SK-N-MC (cell line): ENCODE measurements at regions not wholly inside any gene's neighbourhood (a gene's known extent, or its start where the extent isn't known, plus 50 kb on each side); places are given as distances from the start of the nearest gene placed in this dataset.
"Not testable (repeated sequence)": the region's sequence is repeated elsewhere in the genome, so short reads cannot be mapped to it uniquely, and the experiment has no call there.

Source experiments
- DNase-seq: peaks from one replicate; pipeline ENCODE4 v3.0.0-alpha.2; 2011; ENCODE audit warnings: low read depth, low spot score
- H3K27ac ChIP-seq: fragments of 200-600 bp; sonication (generic); 2 replicates; pipeline ENCODE4 v1.5.1; 2016; ENCODE audit warnings: mixed run types
- H3K36me3 ChIP-seq: fragments of 200-600 bp; sonication (generic); 2 replicates; pipeline ENCODE4 v1.6.1; 2017; ENCODE audit warnings: antibody characterized with exemption, low read length, mixed read lengths; ENCODE audit not compliant: insufficient read depth
- H3K4me3 ChIP-seq: fragments of 200-600 bp; sonication (generic); 2 replicates; pipeline ENCODE4 v1.5.1; 2016
- H3K9ac ChIP-seq: fragments of 200-600 bp; sonication (generic); 2 replicates; pipeline ENCODE4 v1.8.0; 2017; ENCODE audit warnings: mixed run types, mixed read lengths; ENCODE audit not compliant: insufficient read length
- H3K9me3 ChIP-seq: fragments of 200-600 bp; sonication (generic); 2 replicates; pipeline ENCODE4 v1.6.1; 2017; ENCODE audit warnings: low read depth, mild to moderate bottlenecking, antibody characterized with exemption, low read length, moderate library complexity, mixed read lengths
- EZH2 ChIP-seq: fragments of 200-600 bp; sonication (generic); IDR thresholded peaks from one replicate; pipeline ENCODE4 v1.6.1; 2017; ENCODE audit warnings: antibody characterized with exemption
- FOXP2 ChIP-seq: optimal IDR thresholded peaks from 2 replicates; pipeline ENCODE3; 2011; ENCODE audit warnings: mild to moderate bottlenecking, moderate library complexity; ENCODE audit not compliant: insufficient read depth; ENCODE audit errors: extremely low read length, control extremely low read depth
- POLR2AphosphoS5 ChIP-seq: IDR thresholded peaks from 2 replicates; pipeline ENCODE4 v1.6.1; 2012; ENCODE audit warnings: mild to moderate bottlenecking, low read depth, low read length, borderline replicate concordance

- Histone ChIP-seq H3K9me3 (no peaks in the 10 kb centered on the region), H3K36me3 (no peaks in the 10 kb centered on the region), H3K27ac (no peak overlapping the region), H3K9ac (no peak overlapping the region), H3K4me3 (no peak overlapping the region)
- TF ChIP-seq POLR2AphosphoS5 (no peak), FOXP2 (no peak), EZH2 (no peak)
- no peak for DNase-seq
Observed at GRCh38 chr7:152931633-152932032, 172.1 kb downstream of the ACTR3B start.

GRCh38 chr7:152937282-152937681, 177.7 kb downstream of the ACTR3B start:
- Histone ChIP-seq H3K36me3 (no peaks in the 10 kb centered on the region), H3K9me3 (no peaks in the 10 kb centered on the region), H3K27ac (no peak overlapping the region), H3K9ac (no peak overlapping the region), H3K4me3 (no peak overlapping the region)
- TF ChIP-seq FOXP2 (no peak), EZH2 (no peak), POLR2AphosphoS5 (no peak)
- no peak for DNase-seq

GRCh38 chr7:152946616-152947015, 187.1 kb downstream of the ACTR3B start:
- H3K27ac ChIP-seq, H3K4me3 ChIP-seq, DNase-seq, H3K9ac ChIP-seq, H3K36me3 ChIP-seq, H3K9me3 ChIP-seq: not testable (repeated sequence)

DNA sequence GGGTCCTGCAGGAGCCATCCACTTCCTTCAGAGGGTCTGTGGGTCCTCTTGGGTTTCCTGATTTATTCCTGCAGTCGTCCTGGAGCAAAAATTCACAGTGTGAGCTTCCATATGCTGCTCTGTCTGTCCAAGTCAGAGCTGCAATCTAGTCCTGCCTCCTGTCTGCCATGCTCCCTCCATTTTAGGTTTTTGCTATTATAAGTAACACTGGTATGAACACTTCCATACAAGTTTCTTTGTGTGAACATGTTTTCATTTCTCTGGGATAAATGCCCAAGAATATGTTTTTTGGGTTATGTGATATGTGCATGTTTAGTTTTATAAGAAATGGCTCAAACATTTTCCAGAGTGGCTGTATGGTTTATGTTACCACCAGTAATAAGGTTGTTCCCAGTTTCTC, 188.1 kb downstream of the ACTR3B start:
- no peak for DNase-seq
- no peaks in the 10 kb centered on the region for H3K9me3 ChIP-seq
- TF ChIP-seq EZH2 (no peak), POLR2AphosphoS5 (no peak), FOXP2 (no peak)

DNA sequence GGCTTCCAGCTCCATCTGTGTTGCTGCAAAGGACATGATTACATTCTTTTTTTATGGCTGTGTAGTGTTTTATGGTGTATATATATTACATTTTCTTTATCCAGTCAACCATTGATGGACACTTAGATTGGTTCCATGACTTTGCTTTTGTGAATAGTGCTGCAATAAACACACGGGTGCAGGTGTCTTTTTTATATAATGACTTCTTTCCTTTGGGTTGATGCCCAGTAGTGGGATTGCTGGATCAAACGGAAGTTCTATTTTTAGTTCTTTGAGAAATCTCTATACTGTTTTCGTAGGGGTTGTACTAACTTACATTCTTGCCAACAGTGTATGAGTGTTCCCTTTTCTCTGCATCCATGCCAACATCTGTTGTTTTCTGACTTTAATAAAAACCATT, 189.7 kb downstream of the ACTR3B start:
- Histone ChIP-seq H3K9ac (no peak overlapping the region), H3K9me3 (no peaks in the 10 kb centered on the region), H3K36me3 (no peaks in the 10 kb centered on the region), H3K4me3 (no peak overlapping the region), H3K27ac (no peak overlapping the region)
- no peak for TF ChIP-seq POLR2AphosphoS5
- no peak for TF ChIP-seq EZH2
- TF ChIP-seq FOXP2, result no peak
- DNase-seq, result no peak

More for the DNA sequence above, 188.1 kb downstream of the ACTR3B start:
- Histone ChIP-seq H3K27ac (no peak overlapping the region), H3K36me3 (no peaks in the 10 kb centered on the region), H3K9ac (no peak overlapping the region), H3K4me3 (no peak overlapping the region)

GRCh38 chr7:152949790-152950189, 190.2 kb downstream of the ACTR3B start:
- no peak for DNase-seq
- Histone ChIP-seq H3K9ac (no peak overlapping the region), H3K36me3 (no peaks in the 10 kb centered on the region), H3K4me3 (no peak overlapping the region), H3K27ac (no peak overlapping the region), H3K9me3 (no peaks in the 10 kb centered on the region)
- TF ChIP-seq EZH2 (no peak), FOXP2 (no peak), POLR2AphosphoS5 (no peak)

GRCh38 chr7:152956006-152956405, 196.5 kb downstream of the ACTR3B start:
- H3K9me3 ChIP-seq, result no peaks in the 10 kb centered on the region
- TF ChIP-seq POLR2AphosphoS5 (no peak), FOXP2 (no peak), EZH2 (no peak)
- H3K4me3 ChIP-seq, result no peak overlapping the region
- no peak overlapping the region for H3K9ac ChIP-seq
- H3K27ac ChIP-seq, result no peak overlapping the region
- H3K36me3 ChIP-seq, result no peaks in the 10 kb centered on the region
- DNase-seq, result no peak

DNA sequence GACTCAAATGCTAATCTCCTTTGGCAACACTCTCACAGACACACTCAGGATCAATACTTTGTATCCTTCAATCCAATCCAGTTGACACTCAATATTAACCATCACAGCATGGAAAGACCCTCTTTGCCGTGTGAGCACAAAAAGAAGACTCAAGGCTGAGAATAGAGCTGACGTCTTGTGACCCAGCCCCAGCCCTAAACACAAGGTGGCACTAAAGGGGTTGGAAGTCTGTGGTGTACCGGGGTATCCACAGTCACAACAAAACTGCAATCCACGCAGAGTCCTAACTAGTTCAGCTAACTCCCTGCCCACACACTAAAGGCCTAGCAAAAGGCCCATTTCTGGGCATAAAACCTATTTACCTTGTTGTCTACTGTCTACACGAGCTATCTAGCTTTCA, 200.1 kb downstream of the ACTR3B start:
- DNase-seq, result no peak
- no peak overlapping the region for H3K9ac ChIP-seq
- H3K27ac ChIP-seq, result no peak overlapping the region
- no peaks in the 10 kb centered on the region for H3K9me3 ChIP-seq
- no peak overlapping the region for H3K4me3 ChIP-seq
- no peaks in the 10 kb centered on the region for H3K36me3 ChIP-seq
- no peak for TF ChIP-seq EZH2
- no peak for TF ChIP-seq POLR2AphosphoS5
- TF ChIP-seq FOXP2, result no peak

DNA sequence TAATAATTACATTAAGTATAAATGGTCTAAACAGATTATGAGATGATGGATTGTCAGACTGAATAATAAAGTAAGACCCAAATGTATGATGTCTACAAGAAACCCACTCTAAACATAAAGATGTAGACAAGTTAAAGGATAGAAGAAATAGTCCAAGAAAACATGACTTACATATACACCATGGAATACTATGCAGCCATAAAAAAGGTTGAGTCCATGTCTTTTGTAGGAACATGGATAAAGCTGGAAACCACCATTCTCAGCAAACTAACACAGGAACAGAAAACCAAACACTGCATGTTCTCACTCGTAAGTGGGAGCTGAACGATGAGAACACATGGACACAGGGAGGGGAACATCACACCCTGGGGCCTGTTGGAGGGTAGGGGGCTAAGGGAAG, 202.2 kb downstream of the ACTR3B start:
- not testable (repeated sequence) for H3K4me3 ChIP-seq, H3K36me3 ChIP-seq, H3K27ac ChIP-seq, H3K9me3 ChIP-seq, H3K9ac ChIP-seq, DNase-seq

GRCh38 chr7:152966189-152966588, 206.6 kb downstream of the ACTR3B start:
- DNase-seq, result no peak
- no peaks in the 10 kb centered on the region for H3K9me3 ChIP-seq
- TF ChIP-seq FOXP2 (no peak), EZH2 (no peak), POLR2AphosphoS5 (no peak)

More at GRCh38 chr7:152966189-152966588, 206.6 kb downstream of the ACTR3B start:
- H3K4me3 ChIP-seq, result no peak overlapping the region
- H3K36me3 ChIP-seq, result no peaks in the 10 kb centered on the region
- no peak overlapping the region for H3K27ac ChIP-seq
- no peak overlapping the region for H3K9ac ChIP-seq
